ENCODE measurements at regions not wholly inside any gene's neighbourhood (a gene's known extent, or its start where the extent isn't known, plus 50 kb on each side); places are given as distances from the start of the nearest gene placed in this dataset.

GRCh38 chr2:144026753-144027152, 493.2 kb downstream of the ZEB2 start:
- Histone ChIP-seq H3K27ac (ENCODE audit: low read depth in 1 of 2, low read length in 2 of 2) (no peak overlapping the region), H3K9me3 (replicated peaks in 1 of 2; ENCODE audit: control insufficient read depth in 1 of 2, insufficient read depth in 1 of 2, low read length in 2 of 2) (peaks cover 0 to 6% of the 10 kb centered on the region in 2 donors), H3K9ac (ENCODE audit: insufficient read depth, low read length, poor library complexity, severe bottlenecking) (no peak overlapping the region), H4K20me1 (ENCODE audit: insufficient read depth, low read length) (no peaks in the 10 kb centered on the region), H2AFZ (ENCODE audit: insufficient read depth, low read depth, low read length, poor library complexity, severe bottlenecking) (no peak overlapping the region), H3K27me3 (ENCODE audit: control insufficient read depth in 2 of 2, insufficient read depth in 2 of 2, low read length in 2 of 2) (no peaks in the 10 kb centered on the region), H3K4me2 (replicated peaks; ENCODE audit: extremely low read depth, low read length, poor library complexity, severe bottlenecking) (no peak overlapping the region), H3K36me3 (replicated peaks in 1 of 2; ENCODE audit: control insufficient read depth in 1 of 2, insufficient read depth in 2 of 2, low read length in 2 of 2) (no peaks in the 10 kb centered on the region), H3K79me2 (ENCODE audit: insufficient read depth, low read length) (no peaks in the 10 kb centered on the region), H3K4me1 (ENCODE audit: control insufficient read depth in 1 of 2, insufficient read depth in 2 of 2, low read length in 2 of 2) (no peaks in the 10 kb centered on the region), H3K4me3 (replicated peaks in 1 of 3; ENCODE audit: low read depth in 2 of 3, low read length in 3 of 3) (no peak overlapping the region)
- no CpG with 5 or more reads among the region's 1 CpG for WGBS (ENCODE audit: insufficient coverage)
- no peak overlapping the region for H3K4me3 Mint-ChIP-seq
- no peak for DNase-seq
- H3K36me3 Mint-ChIP-seq: no peaks in the 10 kb centered on the region
- H3K27me3 Mint-ChIP-seq (ENCODE audit: low read depth in 3 of 3): peaks cover 0 to 1% (median 0%) of the 10 kb centered on the region in 3 donors
- no peak overlapping the region for H3K27ac Mint-ChIP-seq
- intact Hi-C loops (cut with micrococcal nuclease): no loop called here
- peaks cover 0 to 12% (median 8%) of the 10 kb centered on the region in 7 donors for H3K9me3 Mint-ChIP-seq
- no peaks in the 10 kb centered on the region for H3K4me1 Mint-ChIP-seq
- no peak for TF ChIP-seq CTCF (IDR thresholded peaks at IDR 0.05)

GRCh38 chr2:144020047-144020446, 499.9 kb downstream of the ZEB2 start:
- Mint-ChIP-seq H3K9me3 (peaks cover 3 to 21% (median 14%) of the 10 kb centered on the region in 7 donors), H3K4me1 (no peaks in the 10 kb centered on the region), H3K36me3 (peaks cover 0 to 3% of the 10 kb centered on the region in 2 donors), H3K4me3 (no peak overlapping the region), H3K27me3 (ENCODE audit: low read depth in 3 of 3) (peaks cover 0 to 1% (median 0%) of the 10 kb centered on the region in 3 donors), H3K27ac (no peak overlapping the region)
- Histone ChIP-seq H3K9me3 (replicated peaks in 1 of 2; ENCODE audit: control insufficient read depth in 1 of 2, insufficient read depth in 1 of 2, low read length in 2 of 2) (peaks cover 0 to 6% of the 10 kb centered on the region in 2 donors), H3K4me3 (replicated peaks in 1 of 3; ENCODE audit: low read depth in 2 of 3, low read length in 3 of 3) (no peak overlapping the region), H3K27me3 (ENCODE audit: control insufficient read depth in 2 of 2, insufficient read depth in 2 of 2, low read length in 2 of 2) (no peaks in the 10 kb centered on the region), H4K20me1 (ENCODE audit: insufficient read depth, low read length) (no peaks in the 10 kb centered on the region), H3K36me3 (replicated peaks in 1 of 2; ENCODE audit: control insufficient read depth in 1 of 2, insufficient read depth in 2 of 2, low read length in 2 of 2) (no peaks in the 10 kb centered on the region), H3K27ac (ENCODE audit: low read depth in 1 of 2, low read length in 2 of 2) (no peak overlapping the region), H3K9ac (ENCODE audit: insufficient read depth, low read length, poor library complexity, severe bottlenecking) (no peak overlapping the region), H3K4me1 (ENCODE audit: control insufficient read depth in 1 of 2, insufficient read depth in 2 of 2, low read length in 2 of 2) (no peaks in the 10 kb centered on the region), H3K4me2 (replicated peaks; ENCODE audit: extremely low read depth, low read length, poor library complexity, severe bottlenecking) (no peak overlapping the region), H3K79me2 (ENCODE audit: insufficient read depth, low read length) (no peaks in the 10 kb centered on the region), H2AFZ (ENCODE audit: insufficient read depth, low read depth, low read length, poor library complexity, severe bottlenecking) (no peak overlapping the region)
- 100% methylated on average over 4 of the region's 6 CpGs for WGBS (ENCODE audit: insufficient coverage)
- intact Hi-C loops (cut with micrococcal nuclease): no loop called here
- DNase-seq: no peak
- TF ChIP-seq CTCF (IDR thresholded peaks at IDR 0.05): no peak

Data from CD14-positive monocyte (primary cell).